Stimulated activated CD4-positive, alpha-beta T cell treated with anti-CD3 and anti-CD28 coated beads, Interleukin-15, amount 100 ng/mL, for 24 hours (primary cell): ENCODE measurements at regions not wholly inside any gene's neighbourhood (a gene's known extent, or its start where the extent isn't known, plus 50 kb on each side); places are given as distances from the start of the nearest gene placed in this dataset.

ENCODE experiments used
- DNase-seq: peaks from one replicate; pipeline ENCODE4 v3.0.0-alpha.2; 2020

DNA sequence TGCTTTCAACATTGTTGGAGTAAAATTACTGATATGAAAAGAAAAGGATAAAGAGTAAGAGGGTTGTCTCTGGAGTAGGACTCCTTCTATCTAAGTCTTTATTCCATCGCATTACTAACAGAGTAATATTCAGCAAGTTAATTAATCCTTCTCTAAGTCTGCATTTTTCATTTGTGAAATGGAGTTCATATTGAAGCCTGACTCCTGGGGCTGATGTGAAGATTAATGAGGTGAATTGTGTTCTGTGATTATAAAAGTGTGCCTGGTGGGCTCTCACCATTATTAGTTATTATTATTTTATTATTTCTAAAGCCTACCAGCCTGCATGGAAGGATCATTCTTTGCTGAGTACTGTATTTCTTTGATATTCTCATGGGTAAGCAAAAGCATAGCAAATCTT, 1096.7 kb downstream of the KCNT2 start:
- DNase-seq = no peak

DNA sequence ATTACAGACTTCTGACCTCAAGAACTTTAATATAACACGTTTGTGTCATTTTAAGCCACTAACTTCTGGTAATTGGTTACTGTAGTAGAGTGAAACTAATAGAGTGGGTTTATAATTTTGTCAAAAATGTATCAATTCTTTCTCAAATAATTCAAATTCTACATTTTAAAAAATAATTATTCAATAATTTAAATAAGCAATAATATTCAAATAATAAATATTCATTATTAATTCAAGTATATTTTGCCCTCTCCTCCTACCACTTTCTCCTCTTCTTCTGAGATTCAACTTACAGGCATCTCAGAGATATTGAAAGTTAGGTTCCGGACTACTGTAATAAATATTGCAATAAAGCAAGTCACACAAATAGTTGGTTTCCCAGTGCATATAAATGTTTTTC, 1107.1 kb downstream of the KCNT2 start:
- DNase-seq = no peak

DNA sequence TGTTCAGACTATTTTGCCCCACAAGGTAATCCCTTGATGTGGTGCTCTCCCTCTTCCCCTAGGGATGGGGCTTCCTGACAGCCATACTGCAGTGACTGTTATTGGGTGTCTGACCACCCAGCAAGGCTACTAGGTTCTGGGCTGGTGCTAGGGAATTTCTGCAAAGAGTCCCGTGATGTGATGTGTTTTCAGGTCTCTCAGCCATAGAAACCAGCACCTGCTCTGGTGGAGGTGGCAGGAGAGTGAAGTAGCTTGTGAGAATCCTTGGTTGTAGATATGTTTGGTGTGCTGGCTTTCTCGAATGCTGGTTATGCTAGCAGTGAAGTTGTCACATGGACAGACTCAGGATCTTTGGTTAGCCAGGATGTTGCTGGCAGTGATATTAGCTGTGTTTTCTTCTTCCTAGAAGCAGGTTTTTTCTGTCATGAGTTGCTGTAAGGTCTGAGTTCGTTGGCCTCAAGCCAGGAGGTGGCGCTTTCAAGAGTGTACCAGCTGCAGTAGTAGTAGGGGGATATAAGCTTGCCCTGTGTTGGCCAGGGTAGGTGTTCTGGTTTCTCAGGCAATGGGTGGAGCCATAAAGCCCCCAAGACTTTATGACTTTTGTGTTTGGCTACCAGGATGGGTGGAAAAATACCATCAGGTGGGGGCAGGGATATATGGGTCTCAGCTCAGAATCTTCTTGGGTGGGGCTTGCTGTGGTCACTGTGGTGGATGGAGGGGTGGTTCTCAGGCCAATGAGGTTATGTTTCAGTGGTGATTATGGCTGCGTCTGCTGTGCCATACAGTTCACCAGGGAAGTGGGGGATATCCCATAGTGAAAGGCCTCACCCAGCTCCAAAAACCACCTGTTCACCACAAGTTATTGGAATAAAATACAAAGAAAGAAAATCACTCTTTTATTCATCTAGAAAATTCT, 1112.3 kb downstream of the KCNT2 start:
- DNase-seq = no peak

DNA sequence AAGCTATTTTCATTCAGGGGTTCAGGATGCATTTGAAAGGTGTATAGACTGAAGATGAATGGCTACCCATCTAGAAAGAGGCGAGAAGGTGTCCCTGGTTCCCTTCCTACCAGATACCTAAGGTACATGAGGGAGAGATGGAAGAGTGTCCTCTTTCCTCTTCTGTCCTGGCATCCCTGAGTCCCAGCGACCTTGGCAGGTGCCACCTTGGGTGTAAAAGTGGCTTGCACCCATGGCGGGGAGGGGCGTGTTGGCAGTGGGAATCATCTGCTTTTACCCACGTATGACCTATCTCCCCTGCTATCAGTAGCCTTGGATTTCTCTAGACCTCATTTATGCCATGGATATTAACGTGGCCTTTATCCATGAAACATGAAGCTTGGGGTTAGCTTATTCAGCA, 1126.1 kb downstream of the KCNT2 start:
- no peak for DNase-seq

DNA sequence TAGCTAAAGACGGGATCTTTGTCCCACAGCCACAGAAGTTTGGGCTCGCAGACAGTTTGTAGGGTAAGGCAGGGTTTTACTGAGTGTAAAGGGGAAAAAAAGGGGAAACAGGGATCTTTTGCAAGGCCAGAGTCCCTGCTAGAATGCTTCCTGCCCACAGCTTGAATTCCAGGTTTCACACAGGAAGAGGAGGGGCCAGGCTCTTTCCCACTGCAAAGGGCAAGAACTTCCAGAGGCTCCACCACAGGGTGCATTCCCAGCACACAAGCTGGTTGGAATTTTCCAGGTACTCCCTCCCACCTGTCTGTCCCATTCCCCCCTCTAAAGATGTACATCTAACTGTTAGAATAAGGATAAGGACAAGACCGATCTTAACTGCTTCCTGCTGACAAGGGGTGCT, 1126.9 kb downstream of the KCNT2 start:
- DNase-seq = no peak

DNA sequence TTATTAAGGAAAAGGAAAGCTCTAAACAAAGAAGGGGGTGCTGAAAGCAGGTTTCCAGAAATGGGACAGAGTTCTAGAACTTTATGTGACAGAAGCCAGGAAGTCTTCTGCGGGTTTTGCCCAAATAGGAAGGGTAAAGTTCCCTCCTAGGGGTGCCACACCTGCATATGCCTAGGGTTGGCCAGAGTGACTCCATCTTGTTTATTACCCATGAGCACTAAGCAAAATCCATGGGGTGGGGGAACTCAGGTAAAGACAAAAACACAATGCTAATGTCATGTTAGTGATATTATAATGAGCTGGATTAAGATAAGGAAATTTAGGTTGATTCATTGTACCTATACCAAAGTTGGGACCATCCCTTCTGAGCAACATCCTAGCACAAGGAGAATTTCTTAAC, 1132.7 kb downstream of the KCNT2 start:
- no peak for DNase-seq

DNA sequence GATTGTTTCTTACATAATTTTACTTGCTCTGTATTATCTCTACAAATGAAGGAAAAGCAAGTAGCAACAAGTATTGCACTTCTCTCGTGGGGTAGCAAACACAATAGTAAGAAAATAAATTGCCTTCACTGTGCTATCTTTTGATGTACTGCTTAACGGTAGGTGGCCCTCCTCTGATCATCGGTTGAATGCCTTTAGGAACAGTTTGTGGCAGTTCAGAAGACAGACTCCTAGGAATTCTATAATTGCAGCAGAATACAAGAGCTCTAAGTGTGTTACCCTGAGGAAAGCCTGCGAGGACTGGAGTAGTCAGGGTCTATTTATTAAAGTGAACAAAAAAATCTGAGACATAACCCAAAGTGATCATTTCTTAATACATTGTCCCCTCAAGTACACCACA, 1135.9 kb downstream of the KCNT2 start:
- no peak for DNase-seq

DNA sequence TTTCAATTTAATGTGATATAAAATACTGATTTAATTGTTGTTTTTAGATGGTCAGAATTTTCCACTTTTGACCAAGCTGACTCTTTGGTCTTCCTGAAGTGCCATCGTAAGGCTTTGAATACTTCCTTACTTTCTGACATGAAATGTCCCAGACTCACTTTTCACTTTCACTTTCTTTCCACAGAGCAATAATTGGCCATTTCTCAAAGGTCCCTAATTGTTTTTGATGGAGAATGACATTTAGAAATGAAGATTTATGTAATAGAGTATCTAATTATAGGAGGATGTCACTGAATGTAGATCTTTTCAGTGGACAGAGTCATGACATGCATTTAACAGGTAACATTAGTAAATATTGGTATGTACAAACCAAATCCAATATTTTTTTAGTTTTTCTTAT, 1141.6 kb downstream of the KCNT2 start:
- DNase-seq = no peak

DNA sequence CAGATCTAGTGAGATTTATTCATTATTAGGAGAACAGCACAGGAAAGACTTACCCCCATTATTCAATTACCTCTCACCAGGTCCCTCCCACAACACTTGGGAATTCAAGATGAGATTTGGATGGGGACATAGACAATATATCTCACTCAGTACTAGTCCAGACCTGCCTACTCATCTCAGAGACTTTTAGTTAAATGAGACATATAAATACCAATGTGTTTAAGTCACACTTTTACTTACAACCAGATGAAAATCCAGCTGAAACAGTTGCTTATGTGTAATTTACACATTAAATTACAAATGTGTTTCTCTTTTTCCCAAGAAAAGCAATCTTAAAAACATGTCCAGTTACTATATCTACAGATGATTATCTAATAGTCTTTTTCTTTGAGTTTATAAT, 1145.6 kb downstream of the KCNT2 start:
- no peak for DNase-seq

DNA sequence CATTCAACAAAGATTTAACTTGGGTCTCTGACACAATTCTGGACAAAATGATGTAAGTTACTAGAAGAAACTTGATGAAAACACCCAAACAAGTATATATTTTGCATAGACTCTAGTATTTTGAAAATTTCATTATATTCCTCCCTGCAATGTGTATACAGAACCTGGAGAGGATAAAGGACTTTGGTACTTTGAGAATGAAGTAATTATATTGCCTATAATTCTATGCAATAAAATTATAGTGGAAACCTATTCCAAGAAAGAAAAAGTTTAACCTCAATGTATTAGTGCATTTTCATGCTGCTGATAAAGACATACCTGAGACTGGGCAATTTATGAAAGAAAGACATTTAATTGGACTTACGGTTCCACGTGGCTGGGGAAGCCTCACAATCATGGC, 1146.1 kb downstream of the KCNT2 start:
- no peak for DNase-seq

DNA sequence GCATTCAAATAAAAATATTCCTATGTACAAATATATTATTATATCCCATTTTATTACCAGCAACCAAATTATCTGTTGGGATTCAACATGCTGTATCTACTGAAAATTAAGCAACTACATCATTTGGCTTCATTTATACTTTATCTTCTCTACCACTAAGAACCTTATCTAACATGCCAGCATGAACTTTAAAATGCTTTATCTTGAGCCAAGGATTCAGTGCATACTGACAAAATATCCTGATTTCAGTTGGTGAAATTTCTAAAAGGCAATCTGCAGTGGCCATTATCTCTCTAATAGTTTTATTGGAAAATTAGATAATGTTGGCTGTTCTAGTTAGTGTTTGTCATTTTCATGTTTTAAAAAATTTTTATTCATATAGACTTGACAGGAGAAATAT, 1149.9 kb downstream of the KCNT2 start:
- DNase-seq = no peak

DNA sequence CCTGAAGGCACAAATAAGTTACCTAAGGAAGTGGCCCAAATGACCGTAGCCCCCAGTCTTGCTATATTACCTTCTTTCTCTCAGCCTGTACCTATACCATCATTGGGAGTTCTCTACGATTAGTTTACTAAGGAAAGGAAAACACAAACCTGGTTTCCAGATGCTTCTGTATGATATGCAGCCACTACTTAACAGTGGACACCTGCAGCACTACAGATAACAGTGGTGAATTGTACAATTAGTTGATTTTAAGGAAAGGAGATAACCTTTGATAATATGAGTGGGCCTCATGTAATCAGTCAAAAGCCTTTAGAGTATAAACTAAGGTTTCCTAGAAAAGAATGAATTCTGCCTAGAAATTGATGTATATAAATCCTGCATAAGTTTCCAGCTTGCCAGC, 1157.4 kb downstream of the KCNT2 start:
- no peak for DNase-seq

DNA sequence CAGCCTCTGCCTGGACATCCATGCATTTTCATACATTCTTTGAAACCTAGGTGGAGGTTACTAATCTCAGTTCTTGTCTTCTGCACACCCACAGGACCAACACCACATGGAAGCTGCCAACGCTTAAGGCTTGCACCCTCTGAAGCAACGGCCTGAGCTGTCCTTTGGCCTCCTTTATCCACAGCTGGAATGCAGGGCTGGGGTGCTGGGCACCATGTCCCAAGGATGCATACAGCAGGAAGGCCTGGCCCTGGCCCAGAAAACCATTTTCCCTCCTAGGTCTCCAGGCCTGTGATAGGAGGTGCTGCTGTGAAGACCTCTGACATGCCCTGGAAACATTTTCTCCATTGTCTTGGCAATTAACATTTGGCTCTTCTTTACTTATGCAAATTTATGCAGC, 1168.6 kb downstream of the KCNT2 start:
- no peak for DNase-seq

DNA sequence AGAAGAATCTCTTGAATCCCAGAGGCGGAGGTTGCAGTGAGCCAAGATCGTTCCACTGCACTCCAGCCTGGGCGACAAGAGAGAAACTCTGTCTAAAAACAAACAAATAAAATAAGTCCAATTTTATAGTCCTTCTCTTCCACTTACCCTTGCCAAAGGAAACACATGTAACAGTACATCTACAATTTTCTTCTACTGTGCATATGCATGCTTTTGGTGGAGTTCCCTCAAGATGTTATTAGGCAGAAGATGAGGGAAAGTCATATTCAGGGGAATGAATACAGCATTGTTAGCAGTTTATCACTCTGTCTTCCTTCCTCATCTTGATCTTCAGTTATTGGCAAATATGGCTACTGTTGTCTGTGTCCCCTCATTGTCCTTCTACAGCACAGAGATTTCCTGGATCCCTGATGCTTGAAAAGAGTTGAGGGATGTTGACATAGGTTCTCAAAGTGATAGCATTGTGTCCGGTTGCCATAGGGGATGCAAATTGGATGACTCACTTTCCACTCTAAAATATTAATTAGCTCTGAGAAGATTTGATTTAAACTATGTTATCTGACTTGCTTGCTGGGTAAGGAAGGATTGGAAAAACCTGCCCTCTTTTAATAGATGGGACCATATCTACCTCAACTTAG, 1173.6 kb downstream of the KCNT2 start:
- no peak for DNase-seq

DNA sequence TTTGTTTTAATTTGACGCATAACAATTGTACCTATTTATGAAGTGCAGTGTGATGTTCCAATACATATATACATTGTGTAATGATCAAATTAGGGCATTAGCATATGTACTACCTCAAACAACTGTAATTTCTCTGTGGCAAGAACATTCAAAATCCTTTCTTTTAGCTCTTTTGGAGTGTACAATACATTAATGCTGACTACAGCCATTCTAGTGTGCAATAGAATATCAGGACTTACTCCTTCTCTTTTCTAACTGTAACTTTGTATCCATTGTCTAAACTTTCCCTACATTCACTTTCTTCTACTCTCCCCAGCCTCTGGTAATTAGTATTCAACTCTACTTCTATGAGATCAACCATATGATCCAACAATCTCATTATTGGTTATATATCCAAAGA, 1177.4 kb downstream of the KCNT2 start:
- DNase-seq = no peak

DNA sequence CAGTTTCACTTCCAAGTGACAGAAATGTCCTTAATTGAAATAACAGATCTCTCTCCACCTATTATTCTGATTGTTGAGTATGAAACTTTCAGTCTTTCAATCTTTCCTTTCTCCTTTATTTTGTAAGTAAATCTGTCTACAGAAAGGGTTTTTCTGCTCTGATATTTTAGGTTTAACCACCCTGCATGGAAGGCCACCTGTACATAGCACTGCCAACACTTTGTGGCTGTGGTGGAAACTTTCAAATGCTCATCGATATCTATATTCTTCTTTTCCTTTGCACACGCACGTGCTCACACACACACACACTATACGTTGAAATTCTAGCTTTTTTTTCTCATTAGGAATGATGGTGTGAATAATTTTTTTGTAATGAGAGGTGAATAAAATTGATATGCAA, 1179.3 kb downstream of the KCNT2 start:
- no peak for DNase-seq

DNA sequence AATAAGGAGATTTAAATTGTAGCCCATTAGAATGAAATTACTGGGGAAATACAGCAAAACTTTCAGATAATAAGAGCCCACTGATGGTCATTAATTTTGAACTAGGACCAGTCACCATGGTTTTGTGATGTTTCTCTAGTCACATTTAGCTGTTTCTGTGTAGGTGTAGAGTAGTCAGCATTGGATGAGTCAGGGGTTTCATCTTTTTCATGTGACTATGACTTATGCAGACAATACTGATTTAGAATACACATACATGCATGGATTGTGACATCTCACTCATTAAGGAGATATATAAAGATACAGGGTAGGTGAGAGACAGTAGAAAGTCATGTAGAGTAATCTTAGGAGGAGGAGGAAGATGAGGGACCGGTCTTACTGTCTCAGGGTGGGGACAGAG, 1192.7 kb downstream of the KCNT2 start:
- no peak for DNase-seq

DNA sequence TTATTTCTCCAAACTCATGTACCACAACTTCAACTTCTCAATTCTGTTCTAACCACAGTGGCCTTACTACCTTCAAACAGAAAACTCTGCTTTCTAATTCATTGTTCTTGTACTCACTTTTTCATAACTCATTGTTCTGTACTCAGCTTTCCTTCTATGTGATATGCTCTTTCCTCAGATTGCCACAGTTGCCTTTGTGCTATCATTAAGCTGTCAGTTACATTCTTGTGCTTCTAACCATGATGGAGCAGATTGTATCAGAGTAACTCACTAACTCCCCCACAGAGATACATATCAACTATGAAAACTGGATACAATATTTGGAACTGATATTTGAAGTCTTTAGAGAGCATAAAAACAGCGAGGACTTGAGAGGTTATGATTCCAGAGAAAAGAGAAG, 1213.7 kb downstream of the KCNT2 start:
- no peak for DNase-seq

DNA sequence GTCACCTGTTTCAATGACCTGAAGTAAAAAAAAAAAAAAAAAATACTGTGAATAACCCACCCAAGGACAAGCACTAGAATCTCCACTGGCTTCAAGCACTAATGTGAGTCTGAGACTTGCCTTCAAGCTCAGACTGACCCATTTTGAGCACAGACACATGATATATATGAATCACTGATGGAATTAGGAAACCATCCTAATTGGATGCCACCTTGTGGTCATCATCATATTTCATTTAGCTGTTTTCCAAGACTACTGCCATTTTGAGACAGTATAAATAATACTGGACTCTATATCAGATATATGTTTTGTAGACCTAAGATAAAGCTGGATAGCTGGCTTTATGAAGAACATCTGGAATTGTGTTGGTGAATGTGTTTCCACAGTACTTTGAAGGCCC, 1232.0 kb downstream of the KCNT2 start:
- no peak for DNase-seq

DNA sequence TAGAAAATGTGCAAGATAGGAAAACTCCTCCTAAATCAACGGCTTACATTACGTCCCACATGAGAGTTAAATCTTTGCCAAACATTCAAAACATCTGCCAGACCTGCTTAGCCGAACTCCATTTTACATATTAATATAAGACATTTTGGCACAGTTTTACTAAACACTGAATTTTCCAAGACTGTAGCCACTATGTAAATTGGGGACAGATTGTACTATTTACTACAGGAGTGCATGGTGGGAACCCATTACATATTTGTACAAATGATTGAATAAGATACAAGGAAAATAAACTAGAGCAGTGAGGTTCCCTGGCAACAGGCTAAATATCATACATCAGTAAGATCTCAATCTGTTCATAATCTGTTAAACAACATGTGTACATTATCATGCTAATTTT, 1234.4 kb downstream of the KCNT2 start:
- no peak for DNase-seq

DNA sequence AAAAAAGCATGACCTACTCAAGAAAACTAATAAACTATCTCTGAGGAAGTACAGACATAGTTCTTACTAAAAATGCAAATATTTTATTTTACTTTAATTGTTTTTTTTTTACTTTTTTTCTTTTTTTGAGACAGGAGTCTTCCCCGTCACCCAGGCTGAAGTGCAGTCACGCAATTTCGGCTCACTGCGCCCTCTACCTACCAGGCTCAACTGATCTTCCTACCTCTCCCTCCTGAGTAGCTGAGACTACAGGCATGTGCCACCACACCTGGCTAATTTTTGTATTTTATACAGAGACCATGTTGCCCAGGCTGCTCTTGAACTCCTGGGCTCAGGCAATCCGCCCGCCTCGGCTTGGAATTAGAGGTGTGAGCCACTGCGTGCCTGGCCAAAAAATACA, 1263.1 kb downstream of the KCNT2 start:
- no peak for DNase-seq

DNA sequence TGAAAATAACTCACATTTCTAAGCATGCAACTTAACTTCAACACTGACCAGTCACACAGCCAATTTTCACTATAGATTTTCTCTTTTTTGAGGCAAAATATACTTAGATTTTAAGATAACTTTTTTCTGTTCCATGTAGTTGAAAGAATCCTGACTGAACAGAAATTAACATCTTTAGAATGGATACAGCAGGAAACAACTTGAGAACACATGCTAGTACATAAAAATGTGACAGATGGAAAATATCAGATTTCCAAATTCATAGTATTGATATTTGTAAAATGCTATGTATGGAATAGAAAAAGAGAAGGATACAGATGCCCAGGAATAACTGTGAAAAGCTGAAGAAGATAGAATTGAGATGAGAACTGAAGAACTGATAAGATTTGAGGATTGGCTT, 1270.6 kb downstream of the KCNT2 start:
- DNase-seq = no peak

DNA sequence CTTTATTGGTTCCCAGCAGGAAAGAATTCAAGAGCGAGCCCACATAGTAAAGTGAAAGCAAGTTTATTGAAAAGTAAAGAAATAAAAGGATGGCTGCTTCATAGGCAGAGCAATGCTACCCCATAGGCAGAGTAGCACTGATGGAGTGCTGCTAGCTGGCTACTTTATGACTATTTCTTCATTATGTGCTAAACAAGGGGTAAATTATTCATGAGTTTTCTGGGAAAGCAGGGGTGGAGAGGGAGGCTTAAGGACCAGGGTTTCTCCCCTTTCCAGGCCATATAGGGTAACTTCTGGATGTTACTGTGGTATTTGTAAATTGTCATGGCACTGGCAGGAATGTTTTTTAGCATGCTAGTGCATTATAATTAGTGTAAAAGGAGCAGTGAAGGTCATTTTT, 1271.4 kb downstream of the KCNT2 start:
- DNase-seq = no peak

DNA sequence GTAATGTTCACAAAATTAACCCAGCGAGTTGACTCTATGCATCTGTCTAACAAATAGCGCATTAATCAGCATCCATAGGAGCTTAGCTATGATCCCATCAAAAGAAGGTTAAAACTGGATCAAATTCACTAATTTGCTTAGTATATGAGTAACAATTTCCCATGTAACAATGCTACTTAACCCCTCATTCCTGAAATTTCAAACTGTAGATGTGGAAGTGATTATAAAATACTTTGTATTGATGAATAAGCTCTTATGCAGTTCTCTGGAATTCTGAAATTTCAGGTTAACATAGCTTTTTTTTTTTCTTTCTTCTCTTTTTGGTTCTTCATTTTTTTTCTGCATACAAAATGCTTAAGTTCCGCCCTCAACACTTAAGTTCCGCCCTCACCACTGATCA, 1272.7 kb downstream of the KCNT2 start:
- no peak for DNase-seq

DNA sequence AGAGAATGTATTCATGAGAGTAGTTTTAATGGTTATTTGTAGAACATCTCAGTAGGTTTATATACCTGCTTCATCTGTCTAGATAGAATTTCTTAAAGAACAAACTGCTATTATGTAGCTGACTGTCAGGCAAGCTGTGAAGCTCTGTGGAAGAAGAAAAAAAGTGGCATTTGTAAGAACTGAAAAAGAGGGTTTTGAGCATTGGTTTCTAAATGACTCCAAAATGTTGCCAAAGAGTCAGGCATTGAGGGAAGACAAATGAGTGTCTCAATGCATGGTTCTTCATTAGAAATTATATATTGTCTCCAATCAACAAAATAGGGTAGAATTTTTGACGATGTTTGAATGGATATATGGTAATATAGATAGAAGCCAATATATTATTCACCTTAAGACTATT, 1276.1 kb downstream of the KCNT2 start:
- no peak for DNase-seq
